GM12878 (cell line): ENCODE measurements at regions not wholly inside any gene's neighbourhood (a gene's known extent, or its start where the extent isn't known, plus 50 kb on each side); places are given as distances from the start of the nearest gene placed in this dataset.

Experiments
- ATAC-seq: fragments of 200-7000 bp; cut with Tn5 transposase; 3 replicates; pipeline ENCODE4 v1.9.1; 2020; ENCODE audit warnings: mild to moderate bottlenecking, moderate library complexity
- BruUV-seq: library from RNA; stranded (reverse); fragments of 400-500 nt; replicated peaks from 2 replicates; lab custom pipeline; 2021; lab: Mats Ljungman, UMichigan
- CTCF ChIA-PET: fragments of 300-600 bp; sonication (Branson Sonifier 250); formaldehyde crosslinking; extraction: SDS; loops from one replicate; lab custom pipeline; 2021; ENCODE audit warnings: inconsistent platforms; lab: Yijun Ruan, JAX
- POLR2A ChIA-PET: fragments of 350-600 bp; formaldehyde crosslinking; extraction: SDS; loops from one replicate; lab custom pipeline; 2021; ENCODE audit warnings: inconsistent platforms; lab: Charles Lee
- RAD21 ChIA-PET: fragments of 300-600 bp; sonication (Branson Sonifier 250); formaldehyde crosslinking; loops from one replicate; lab custom pipeline; 2023; ENCODE audit warnings: antibody characterized with exemption; ENCODE audit not compliant: unreplicated experiment; lab: Charles Lee
- SMC1A ChIA-PET: fragments of 300-600 bp; sonication (Branson Sonifier 250); formaldehyde crosslinking; loops from one replicate; lab custom pipeline; 2023; ENCODE audit not compliant: unreplicated experiment, uncharacterized antibody; lab: Charles Lee
- DNase-seq: peaks from one replicate; pipeline ENCODE4 v3.0.0-alpha.2; 2011; ENCODE audit warnings: low read depth, low spot score
- FAIRE-seq: peaks from 3 replicates; lab custom pipeline; 2011; peaks lifted over from hg19 to GRCh38; lab: Jason Lieb, UNC
- H2AFZ ChIP-seq: 2 replicates; pipeline ENCODE4 v1.6.0; 2011; ENCODE audit warnings: low read depth, low read length, control low read depth; ENCODE audit not compliant: control insufficient read depth
- H3K27ac ChIP-seq: 2 replicates; pipeline ENCODE4 v1.5.1; 2011; ENCODE audit warnings: control low read depth; ENCODE audit not compliant: control insufficient read depth, insufficient read depth
- H3K27me3 ChIP-seq, 2 experiments: replicated peaks in 1 of 2; 2 replicates each; pipeline versions ENCODE4 v1.6.0 to v1.6.1; 2011; ENCODE audit warnings: low read length in 1 of 2; ENCODE audit not compliant: control insufficient read depth in 2 of 2, insufficient read depth in 2 of 2
- H3K36me3 ChIP-seq, 2 experiments: 2 replicates each; pipeline ENCODE4 v1.5.1; 2011; ENCODE audit warnings: low read length in 1 of 2; ENCODE audit not compliant: control insufficient read depth in 2 of 2, insufficient read depth in 2 of 2
- H3K4me1 ChIP-seq: 2 replicates; pipeline ENCODE4 v1.6.1; 2011; ENCODE audit warnings: mild to moderate bottlenecking, low read length, moderate library complexity, mixed read lengths; ENCODE audit not compliant: control insufficient read depth, insufficient read depth
- H3K4me2 ChIP-seq: 2 replicates; pipeline ENCODE4 v1.6.0; 2011; ENCODE audit warnings: control low read depth; ENCODE audit not compliant: control insufficient read depth, insufficient read depth
- H3K4me3 ChIP-seq: fragments of 200-600 bp; sonication (generic); 2 replicates; pipeline ENCODE4 v1.5.1; 2016
- H3K79me2 ChIP-seq: 2 replicates; pipeline ENCODE4 v1.6.0; 2011; ENCODE audit warnings: low read length; ENCODE audit not compliant: control insufficient read depth, insufficient read depth
- H3K9ac ChIP-seq: 2 replicates; pipeline ENCODE4 v1.8.0; 2011; ENCODE audit warnings: low read length, control low read depth, mixed read lengths; ENCODE audit not compliant: control insufficient read depth, insufficient read depth
- H3K9me3 ChIP-seq: replicated peaks from 3 replicates; pipeline ENCODE4 v1.5.1; 2011; ENCODE audit warnings: mild to moderate bottlenecking, low read length; ENCODE audit not compliant: control insufficient read depth, insufficient read depth
- H4K20me1 ChIP-seq: 2 replicates; pipeline ENCODE4 v1.6.0; 2011; ENCODE audit not compliant: control insufficient read depth, insufficient read depth
- IRF3 ChIP-seq: fragments of 450-650 bp; IDR thresholded peaks from 2 replicates; pipeline ENCODE4 v1.6.1; 2014; ENCODE audit warnings: mild to moderate bottlenecking
- JUND ChIP-seq: IDR thresholded peaks from 2 replicates; pipeline ENCODE4 v1.6.1; 2012; ENCODE audit warnings: low read depth, mild to moderate bottlenecking, low read length, improper control_type of control experiment, moderate library complexity
- LARP7 ChIP-seq: fragments of 450-650 bp; IDR thresholded peaks from 2 replicates; pipeline ENCODE4 v1.6.1; 2017; ENCODE audit warnings: mild to moderate bottlenecking
- NFIC ChIP-seq: IDR thresholded peaks from 2 replicates; pipeline ENCODE4 v1.6.1; 2012; ENCODE audit warnings: low read depth, mild to moderate bottlenecking, inconsistent platforms, low read length, moderate library complexity
- PML ChIP-seq: IDR thresholded peaks from 2 replicates; pipeline ENCODE4 v1.6.1; 2012; ENCODE audit warnings: low read length, inconsistent platforms
- POU2F2 ChIP-seq: IDR thresholded peaks from 3 replicates; pipeline ENCODE4 v1.6.1; 2011; ENCODE audit warnings: low read depth, mild to moderate bottlenecking, low read length, borderline replicate concordance
- TAF1 ChIP-seq: IDR thresholded peaks from 2 replicates; pipeline ENCODE4 v1.6.1; 2011; ENCODE audit warnings: mild to moderate bottlenecking, low read depth, low read length, borderline replicate concordance
- TBL1XR1 ChIP-seq: IDR thresholded peaks from 2 replicates; pipeline ENCODE4 v1.6.1; 2012; ENCODE audit warnings: low read depth, low read length, improper control_type of control experiment
- TCF12 ChIP-seq: IDR thresholded peaks from 2 replicates; pipeline ENCODE4 v1.6.1; 2011; ENCODE audit warnings: low read depth, mild to moderate bottlenecking, low read length
- WGBS: methylation state at CpG from one replicate; pipeline ENCODE4 v1.1.6; 2016; ENCODE audit warnings: low lambda C conversion rate; ENCODE audit not compliant: insufficient replicate concordance, insufficient coverage; ENCODE audit errors: missing lambda C conversion rate; 5-methylcytosine and 5-hydroxymethylcytosine counted together
- in situ Hi-C: fragments of 300-500 bp; cut with MboI; formaldehyde crosslinking; loops from 9 replicates; pipeline ENCODE4 v1.14.3; 2018; ENCODE audit warnings: mixed read lengths
- intact Hi-C: fragments of 100-400 bp; cut with micrococcal nuclease; formaldehyde crosslinking; loops from one replicate; pipeline ENCODE4 v1.14.2; 2022; ENCODE audit not compliant: unreplicated experiment

GRCh38 chr18:67402543-67402942 lies 114.0 kb downstream of the DSEL start:
- CTCF ChIA-PET = no interaction called here
- TF ChIP-seq IRF3 (no peak), JUND (no peak), TCF12 (no peak), PML (no peak), NFIC (no peak), TAF1 (no peak), LARP7 (no peak), TBL1XR1 (no peak), POU2F2 (no peak)

More at GRCh38 chr18:67402543-67402942, 114.0 kb downstream of the DSEL start:
- Histone ChIP-seq H3K27ac (no peak overlapping the region), H3K4me3 (no peak overlapping the region), H3K4me1 (no peaks in the 10 kb centered on the region), H3K36me3 (no peaks in the 10 kb centered on the region), H3K9ac (no peak overlapping the region), H3K27me3 (no peaks in the 10 kb centered on the region), H3K4me2 (no peak overlapping the region), H3K79me2 (no peaks in the 10 kb centered on the region), H3K9me3 (no peaks in the 10 kb centered on the region), H2AFZ (no peak overlapping the region), H4K20me1 (no peaks in the 10 kb centered on the region)
- ChIA-PET RAD21 (no interaction called here), POLR2A (no interaction called here), SMC1A (no interaction called here)
- FAIRE-seq (no peak), DNase-seq (no peak), ATAC-seq (no peak)
- BruUV-seq = no TSS peak
- intact Hi-C loops (no loop called here), in situ Hi-C loops (no loop called here)
- WGBS = 0% methylated on average over 1 of the region's 1 CpG
